ENCODE measurements at regions not wholly inside any gene's neighbourhood (a gene's known extent, or its start where the extent isn't known, plus 50 kb on each side); places are given as distances from the start of the nearest gene placed in this dataset.

GRCh38 chr2:51404226-51404625, 372.3 kb upstream of the NRXN1 start:
- Histone ChIP-seq H3K79me2 (no peaks in the 10 kb centered on the region), H3K36me3 (replicated peaks; ENCODE audit: insufficient read depth, low read depth) (no peaks in the 10 kb centered on the region), H2AFZ (no peak overlapping the region), H3K4me3 (no peak overlapping the region), H3K27me3 (no peaks in the 10 kb centered on the region), H3K4me1 (ENCODE audit: insufficient read depth) (no peaks in the 10 kb centered on the region), H3K27ac (no peak overlapping the region), H4K20me1 (ENCODE audit: insufficient read depth, poor library complexity, severe bottlenecking) (no peaks in the 10 kb centered on the region), H3K4me2 (no peak overlapping the region), H3K9me2 (replicated peaks; ENCODE audit: insufficient read depth) (no peaks in the 10 kb centered on the region), H3K9me3 (ENCODE audit: low read depth) (no peaks in the 10 kb centered on the region)
- WGBS (ENCODE audit: low lambda C conversion rate, missing lambda C conversion rate) = 89% methylated on average over 3 of the region's 3 CpGs
- no peak for DNase-seq (ENCODE audit: low spot score)
- TF ChIP-seq EZH2 (IDR thresholded peaks at IDR 0.05; ENCODE audit: borderline replicate concordance) (no peak), EZH2phosphoT487 (IDR thresholded peaks at IDR 0.05; ENCODE audit: low read depth, severe bottlenecking, unreplicated experiment) (no peak), CTCF (IDR thresholded peaks at IDR 0.05; ENCODE audit: poor library complexity) (no peak)

DNA sequence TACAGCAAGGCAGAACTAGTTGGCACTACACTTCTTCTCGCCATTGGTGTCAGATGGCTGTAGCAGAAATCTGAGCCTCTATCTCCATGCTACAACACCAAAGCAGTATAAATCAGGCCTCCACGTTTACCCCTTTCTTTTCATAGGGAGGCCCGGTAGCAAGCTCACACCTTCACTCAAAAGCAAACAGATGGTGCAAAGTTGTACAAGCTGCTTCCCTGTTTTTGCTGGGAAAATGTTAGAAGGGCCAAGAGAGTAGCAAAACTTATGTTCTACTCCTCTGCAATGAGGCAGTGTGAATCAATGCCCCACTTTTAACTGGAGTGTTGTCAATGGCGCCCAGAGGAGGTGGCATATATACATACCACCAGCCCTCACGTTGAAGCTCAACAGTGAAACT, 369.6 kb upstream of the NRXN1 start:
- Histone ChIP-seq H2AFZ (no peak overlapping the region), H4K20me1 (ENCODE audit: insufficient read depth, poor library complexity, severe bottlenecking) (no peaks in the 10 kb centered on the region), H3K27ac (no peak overlapping the region), H3K4me2 (no peak overlapping the region), H3K79me2 (no peaks in the 10 kb centered on the region), H3K36me3 (replicated peaks; ENCODE audit: insufficient read depth, low read depth) (no peaks in the 10 kb centered on the region), H3K4me1 (ENCODE audit: insufficient read depth) (no peaks in the 10 kb centered on the region), H3K27me3 (no peaks in the 10 kb centered on the region), H3K4me3 (no peak overlapping the region), H3K9me2 (replicated peaks; ENCODE audit: insufficient read depth) (no peaks in the 10 kb centered on the region), H3K9me3 (ENCODE audit: low read depth) (no peaks in the 10 kb centered on the region)
- no peak for DNase-seq (ENCODE audit: low spot score)
- 93% methylated on average over 5 of the region's 5 CpGs for WGBS (ENCODE audit: low lambda C conversion rate, missing lambda C conversion rate)
- TF ChIP-seq EZH2phosphoT487 (IDR thresholded peaks at IDR 0.05; ENCODE audit: low read depth, severe bottlenecking, unreplicated experiment) (no peak), EZH2 (IDR thresholded peaks at IDR 0.05; ENCODE audit: borderline replicate concordance) (no peak), CTCF (IDR thresholded peaks at IDR 0.05; ENCODE audit: poor library complexity) (no peak)

DNA sequence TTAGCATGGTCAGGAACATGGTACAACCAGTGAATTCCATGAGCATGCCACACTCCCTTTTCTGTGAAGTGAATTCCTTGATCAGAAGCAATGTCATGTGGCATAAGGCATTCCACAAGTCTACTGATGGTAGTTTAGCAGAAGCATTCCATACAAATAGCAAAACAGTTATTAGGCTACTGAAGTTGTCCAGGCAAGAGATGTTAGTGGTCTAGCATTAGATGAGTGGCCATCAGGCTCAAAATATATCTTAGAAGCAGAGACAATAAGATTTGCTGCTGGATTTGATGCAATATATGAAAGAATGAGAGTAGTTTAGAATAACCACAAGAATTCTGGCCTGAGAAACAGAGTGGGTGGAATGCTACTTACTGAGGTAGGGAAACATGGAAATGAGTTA, 355.3 kb upstream of the NRXN1 start:
- H3K4me2 ChIP-seq = no peak overlapping the region
- no peaks in the 10 kb centered on the region for H3K9me2 ChIP-seq (replicated peaks; ENCODE audit: insufficient read depth)
- no peaks in the 10 kb centered on the region for H3K36me3 ChIP-seq (replicated peaks; ENCODE audit: insufficient read depth, low read depth)
- TF ChIP-seq EZH2 (IDR thresholded peaks at IDR 0.05; ENCODE audit: borderline replicate concordance) = no peak
- no peak for TF ChIP-seq EZH2phosphoT487 (IDR thresholded peaks at IDR 0.05; ENCODE audit: low read depth, severe bottlenecking, unreplicated experiment)
- TF ChIP-seq CTCF (IDR thresholded peaks at IDR 0.05; ENCODE audit: poor library complexity) = no peak
- no peak overlapping the region for H2AFZ ChIP-seq
- no peaks in the 10 kb centered on the region for H3K27me3 ChIP-seq
- no peaks in the 10 kb centered on the region for H3K79me2 ChIP-seq
- no peaks in the 10 kb centered on the region for H3K9me3 ChIP-seq (ENCODE audit: low read depth)
- no peaks in the 10 kb centered on the region for H4K20me1 ChIP-seq (ENCODE audit: insufficient read depth, poor library complexity, severe bottlenecking)
- DNase-seq (ENCODE audit: low spot score) = no peak
- no peaks in the 10 kb centered on the region for H3K4me1 ChIP-seq (ENCODE audit: insufficient read depth)
- no peak overlapping the region for H3K4me3 ChIP-seq
- no peak overlapping the region for H3K27ac ChIP-seq

DNA sequence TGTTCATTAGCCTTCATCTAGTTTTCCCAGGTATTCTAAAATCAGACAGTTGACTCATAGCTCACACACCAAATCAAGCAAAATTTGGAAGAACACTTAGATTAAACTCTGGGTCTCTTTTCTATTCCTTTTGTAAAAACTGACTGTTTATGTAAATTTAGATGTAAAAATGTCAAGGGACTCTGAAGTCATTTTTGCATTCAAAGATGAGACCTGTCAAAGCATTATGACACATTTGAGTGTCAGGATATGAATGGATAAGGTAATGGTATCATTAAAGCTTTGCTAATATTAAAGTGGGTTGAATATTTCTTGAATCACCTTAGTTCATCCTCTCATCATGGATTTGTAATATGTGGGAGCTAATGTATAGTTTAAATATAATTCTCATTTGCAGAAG, 348.1 kb upstream of the NRXN1 start:
- no peak overlapping the region for H2AFZ ChIP-seq
- no peak overlapping the region for H3K4me2 ChIP-seq
- no peak for DNase-seq (ENCODE audit: low spot score)
- no peaks in the 10 kb centered on the region for H3K27me3 ChIP-seq
- H3K9me2 ChIP-seq (replicated peaks; ENCODE audit: insufficient read depth) = no peaks in the 10 kb centered on the region
- no peaks in the 10 kb centered on the region for H3K36me3 ChIP-seq (replicated peaks; ENCODE audit: insufficient read depth, low read depth)
- no peaks in the 10 kb centered on the region for H3K9me3 ChIP-seq (ENCODE audit: low read depth)
- no peaks in the 10 kb centered on the region for H4K20me1 ChIP-seq (ENCODE audit: insufficient read depth, poor library complexity, severe bottlenecking)
- no peaks in the 10 kb centered on the region for H3K4me1 ChIP-seq (ENCODE audit: insufficient read depth)
- H3K79me2 ChIP-seq = no peaks in the 10 kb centered on the region
- no peak overlapping the region for H3K4me3 ChIP-seq
- TF ChIP-seq EZH2phosphoT487 (IDR thresholded peaks at IDR 0.05; ENCODE audit: low read depth, severe bottlenecking, unreplicated experiment) (no peak), CTCF (IDR thresholded peaks at IDR 0.05; ENCODE audit: poor library complexity) (no peak), EZH2 (IDR thresholded peaks at IDR 0.05; ENCODE audit: borderline replicate concordance) (no peak)
- no peak overlapping the region for H3K27ac ChIP-seq
